Peyer's patch (tissue), 4 donors: ENCODE measurements at regions not wholly inside any gene's neighbourhood (a gene's known extent, or its start where the extent isn't known, plus 50 kb on each side); places are given as distances from the start of the nearest gene placed in this dataset.

ENCODE experiments used
- POLR2A ChIP-seq, 2 donors: fragments of 450-650 bp; IDR thresholded peaks; one replicate each; pipeline ENCODE4 v1.5.1; 2017; ENCODE audit warnings: antibody characterized with exemption in 2 of 2, mild to moderate bottlenecking in 2 of 2, moderate library complexity in 2 of 2
- TF ChIP-seq, protein P1 (sequence below), 6 experiments: fragments of 450-650 bp in 4 of 6; fragments of 200-600 bp in 2 of 6; sonication (generic) in 1 of 6; IDR thresholded peaks; one replicate each; pipeline ENCODE4 v1.5.1; 2017 to 2019; ENCODE audit warnings: antibody characterized with exemption in 6 of 6, mild to moderate bottlenecking in 3 of 6, moderate library complexity in 1 of 6

DNA sequence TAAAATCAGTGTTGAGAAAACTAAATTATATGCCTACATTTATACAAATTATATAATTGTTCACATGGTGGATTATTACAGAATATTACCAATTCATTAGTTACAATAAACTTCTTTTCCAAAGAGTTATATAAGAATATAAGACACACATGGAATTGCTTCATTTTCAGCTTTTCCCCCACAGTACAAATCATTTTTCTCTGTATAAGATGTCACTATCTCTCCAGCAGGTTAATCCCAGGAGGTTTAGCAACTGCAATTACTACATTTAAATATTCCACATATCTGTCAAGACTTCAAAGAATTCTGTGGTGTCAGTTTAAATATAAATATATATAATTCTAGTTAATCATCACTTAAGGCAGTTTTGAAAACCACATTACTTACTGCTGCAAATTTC, 59.6 kb upstream of the G2E3 start:
- TF ChIP-seq, protein P1, sequence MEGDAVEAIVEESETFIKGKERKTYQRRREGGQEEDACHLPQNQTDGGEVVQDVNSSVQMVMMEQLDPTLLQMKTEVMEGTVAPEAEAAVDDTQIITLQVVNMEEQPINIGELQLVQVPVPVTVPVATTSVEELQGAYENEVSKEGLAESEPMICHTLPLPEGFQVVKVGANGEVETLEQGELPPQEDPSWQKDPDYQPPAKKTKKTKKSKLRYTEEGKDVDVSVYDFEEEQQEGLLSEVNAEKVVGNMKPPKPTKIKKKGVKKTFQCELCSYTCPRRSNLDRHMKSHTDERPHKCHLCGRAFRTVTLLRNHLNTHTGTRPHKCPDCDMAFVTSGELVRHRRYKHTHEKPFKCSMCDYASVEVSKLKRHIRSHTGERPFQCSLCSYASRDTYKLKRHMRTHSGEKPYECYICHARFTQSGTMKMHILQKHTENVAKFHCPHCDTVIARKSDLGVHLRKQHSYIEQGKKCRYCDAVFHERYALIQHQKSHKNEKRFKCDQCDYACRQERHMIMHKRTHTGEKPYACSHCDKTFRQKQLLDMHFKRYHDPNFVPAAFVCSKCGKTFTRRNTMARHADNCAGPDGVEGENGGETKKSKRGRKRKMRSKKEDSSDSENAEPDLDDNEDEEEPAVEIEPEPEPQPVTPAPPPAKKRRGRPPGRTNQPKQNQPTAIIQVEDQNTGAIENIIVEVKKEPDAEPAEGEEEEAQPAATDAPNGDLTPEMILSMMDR (IDR thresholded peaks at IDR 0.05), result no peak
- no peak for TF ChIP-seq POLR2A (IDR thresholded peaks at IDR 0.05)
